GM10266 (cell line): ENCODE measurements at regions not wholly inside any gene's neighbourhood (a gene's known extent, or its start where the extent isn't known, plus 50 kb on each side); places are given as distances from the start of the nearest gene placed in this dataset.

Experiments
- DNase-seq: peaks from one replicate; pipeline ENCODE4 v3.0.0; 2012; ENCODE audit errors: extremely low spot score
- CTCF ChIP-seq: IDR thresholded peaks from 2 replicates; pipeline ENCODE4 v1.5.1; 2012; ENCODE audit warnings: mild to moderate bottlenecking, low read depth; ENCODE audit not compliant: control insufficient read depth, insufficient read depth; ENCODE audit errors: missing control alignments

- no peak for TF ChIP-seq CTCF
- DNase-seq, result no peak
Observed at GRCh38 chr4:119829326-119829725, 200.7 kb upstream of the PDE5A start.

GRCh38 chr4:119825696-119826095, 197.1 kb upstream of the PDE5A start:
- DNase-seq, result no peak
- TF ChIP-seq CTCF, result no peak

GRCh38 chr4:119823891-119824290, 195.3 kb upstream of the PDE5A start:
- no peak for TF ChIP-seq CTCF
- no peak for DNase-seq

- no peak for TF ChIP-seq CTCF
- DNase-seq, result no peak
Observed at GRCh38 chr4:119823045-119823444, 194.4 kb upstream of the PDE5A start.

- no peak for TF ChIP-seq CTCF
- no peak for DNase-seq
Observed at GRCh38 chr4:119816473-119816872, 187.9 kb upstream of the PDE5A start.

- no peak for DNase-seq
Observed at GRCh38 chr4:119810001-119810400, 181.4 kb upstream of the PDE5A start.

GRCh38 chr4:119804404-119804803, 175.8 kb upstream of the PDE5A start:
- DNase-seq, result no peak
- no peak for TF ChIP-seq CTCF

More at GRCh38 chr4:119810001-119810400, 181.4 kb upstream of the PDE5A start:
- no peak for TF ChIP-seq CTCF
